GM23338 (cell line): ENCODE measurements at regions not wholly inside any gene's neighbourhood (a gene's known extent, or its start where the extent isn't known, plus 50 kb on each side); places are given as distances from the start of the nearest gene placed in this dataset.
A peak's percentile ranks its signal among the peaks of the same experiment; 100 is the strongest.

Experiments
- ATAC-seq: fragments of 200-7000 bp; cut with Tn5 transposase; 3 replicates; pipeline ENCODE4 v1.9.1; 2020
- DNase-seq: peaks from one replicate; pipeline ENCODE4 v3.0.0-alpha.2; 2015; ENCODE audit warnings: low spot score
- H2AFZ ChIP-seq: fragments of 200-600 bp; sonication (generic); 2 replicates; pipeline ENCODE4 v1.8.0; 2016; ENCODE audit warnings: antibody characterized with exemption, mild to moderate bottlenecking, moderate library complexity
- H3F3A ChIP-seq: fragments of 200-600 bp; sonication (generic); replicated peaks from 2 replicates; pipeline ENCODE4 v1.8.0; 2017; ENCODE audit warnings: antibody characterized with exemption, mixed run types, low read depth
- H3K27ac ChIP-seq: fragments of 200-600 bp; sonication (generic); 2 replicates; pipeline ENCODE4 v1.6.1; 2016; ENCODE audit warnings: low read depth
- H3K27me3 ChIP-seq: fragments of 200-600 bp; sonication (generic); 2 replicates; pipeline ENCODE4 v1.8.0; 2016; ENCODE audit warnings: mild to moderate bottlenecking, mixed run types, moderate library complexity; ENCODE audit not compliant: insufficient read depth
- H3K36me3 ChIP-seq: fragments of 200-600 bp; sonication (generic); 2 replicates; pipeline ENCODE4 v1.8.0; 2016; ENCODE audit warnings: mild to moderate bottlenecking; ENCODE audit not compliant: insufficient read depth
- H3K4me1 ChIP-seq: fragments of 200-600 bp; sonication (generic); 2 replicates; pipeline ENCODE4 v1.8.0; 2016; ENCODE audit warnings: mild to moderate bottlenecking, moderate library complexity; ENCODE audit not compliant: insufficient read depth
- H3K4me2 ChIP-seq: fragments of 200-600 bp; sonication (generic); 2 replicates; pipeline ENCODE4 v1.7.1; 2017; ENCODE audit warnings: mixed run types
- H3K4me3 ChIP-seq: fragments of 200-600 bp; sonication (generic); 2 replicates; pipeline ENCODE4 v1.6.1; 2016; ENCODE audit warnings: mixed run types
- H3K79me2 ChIP-seq: fragments of 200-600 bp; sonication (generic); replicated peaks from 2 replicates; pipeline ENCODE4 v1.8.0; 2017; ENCODE audit warnings: mild to moderate bottlenecking; ENCODE audit not compliant: insufficient read depth
- H3K9me2 ChIP-seq: fragments of 200-600 bp; sonication (generic); 2 replicates; pipeline ENCODE4 v1.8.0; 2017; ENCODE audit not compliant: insufficient read depth
- H4K20me1 ChIP-seq: fragments of 200-600 bp; sonication (generic); replicated peaks from 2 replicates; pipeline ENCODE4 v1.8.0; 2017; ENCODE audit warnings: mild to moderate bottlenecking; ENCODE audit not compliant: insufficient read depth
- H3K27ac Mint-ChIP-seq: 2 replicates; pipeline ENCODE4 v1.8.0; 2020; ENCODE audit warnings: inconsistent platforms, mild to moderate bottlenecking, moderate library complexity, mixed read lengths
- H3K27me3 Mint-ChIP-seq: 3 replicates; pipeline ENCODE4 v1.8.0; 2022; ENCODE audit warnings: low read depth, mild to moderate bottlenecking, moderate library complexity, mixed read lengths, inconsistent platforms; ENCODE audit not compliant: insufficient read depth, poor library complexity
- H3K36me3 Mint-ChIP-seq: 3 replicates; pipeline ENCODE4 v1.8.0; 2021; ENCODE audit warnings: low read depth, mild to moderate bottlenecking, inconsistent platforms, moderate library complexity, mixed read lengths
- H3K4me1 Mint-ChIP-seq: 3 replicates; pipeline ENCODE4 v1.8.0; 2020; ENCODE audit warnings: mild to moderate bottlenecking, inconsistent platforms, mixed read lengths
- H3K4me3 Mint-ChIP-seq: 3 replicates; pipeline ENCODE4 v1.8.0; 2021; ENCODE audit warnings: moderate library complexity, mild to moderate bottlenecking, inconsistent platforms, mixed read lengths
- H3K9me3 Mint-ChIP-seq: 3 replicates; pipeline ENCODE4 v1.8.0; 2020; ENCODE audit warnings: moderate library complexity, mild to moderate bottlenecking, inconsistent platforms, mixed read lengths
- CREB1 ChIP-seq: fragments of 250-450 bp; sonication (Bioruptor Pico); IDR thresholded peaks from 2 replicates; pipeline ENCODE4 v1.5.0; 2020; ENCODE audit warnings: low read depth, mild to moderate bottlenecking, moderate library complexity
- EZH2 ChIP-seq: fragments of 200-600 bp; sonication (generic); IDR thresholded peaks from one replicate; pipeline ENCODE4 v1.8.0; 2017; ENCODE audit warnings: antibody characterized with exemption, mild to moderate bottlenecking, low read depth; ENCODE audit not compliant: unreplicated experiment
- JUNB ChIP-seq: IDR thresholded peaks from one replicate; pipeline ENCODE4 v1.6.1; 2016; ENCODE audit warnings: antibody characterized with exemption; ENCODE audit not compliant: unreplicated experiment
- STAT1 ChIP-seq: IDR thresholded peaks from one replicate; pipeline ENCODE4 v1.6.1; 2016; ENCODE audit warnings: antibody characterized with exemption; ENCODE audit not compliant: unreplicated experiment
- ZNF331 ChIP-seq: fragments of 250-450 bp; sonication (Bioruptor Pico); IDR thresholded peaks from 2 replicates; pipeline ENCODE4 v1.5.0; 2020; ENCODE audit warnings: low read depth, mild to moderate bottlenecking, moderate library complexity
- TF ChIP-seq, protein P1 (sequence below): IDR thresholded peaks from 2 replicates; pipeline ENCODE4 v1.6.1; 2016; ENCODE audit warnings: antibody characterized with exemption
- TF ChIP-seq, protein P2 (sequence below): IDR thresholded peaks from one replicate; pipeline ENCODE4 v1.6.1; 2018; ENCODE audit warnings: antibody characterized with exemption; ENCODE audit not compliant: unreplicated experiment
- TF ChIP-seq, protein P3 (sequence below): fragments of 250-450 bp; sonication (Bioruptor Pico); IDR thresholded peaks from 2 replicates; pipeline ENCODE4 v1.5.0; 2020; ENCODE audit warnings: mild to moderate bottlenecking, moderate library complexity

DNA sequence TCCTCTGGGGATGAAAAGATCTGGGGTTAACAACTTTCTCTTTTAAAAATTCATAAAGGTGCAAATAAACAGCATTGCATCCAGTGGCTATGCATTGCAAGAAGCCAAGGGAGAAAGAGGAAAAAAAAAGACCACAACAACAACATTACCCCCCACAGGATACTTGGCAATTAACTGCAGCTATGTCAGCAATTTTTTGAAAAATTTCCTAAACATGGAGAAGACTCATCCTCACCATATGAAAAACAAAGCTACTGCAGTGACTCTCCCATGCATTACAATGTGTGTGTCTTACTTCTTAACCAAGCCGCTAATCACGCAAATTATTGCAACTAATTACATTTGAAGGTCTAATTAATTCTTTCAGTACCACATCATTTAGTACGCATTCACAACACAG, 309.8 kb upstream of the ZNF507 start:
- Histone ChIP-seq H4K20me1 (no peaks in the 10 kb centered on the region), H3K79me2 (no peaks in the 10 kb centered on the region), H3K9me2 (no peaks in the 10 kb centered on the region), H3K27ac (no peak overlapping the region), H3K4me2 (peak overlapping the region; percentile 29; the same call in 1 of the 2 replicates), H3K4me3 (no peak overlapping the region), H2AFZ (no peak overlapping the region), H3K27me3 (peaks cover under 1% of the 10 kb centered on the region; the same call in 1 of the 2 replicates), H3F3A (no peaks in the 10 kb centered on the region), H3K36me3 (no peaks in the 10 kb centered on the region), H3K4me1 (peaks cover 15% of the 10 kb centered on the region)
- Mint-ChIP-seq H3K36me3 (no peaks in the 10 kb centered on the region), H3K9me3 (no peaks in the 10 kb centered on the region), H3K27ac (no peak overlapping the region), H3K4me3 (no peak overlapping the region), H3K27me3 (no peaks in the 10 kb centered on the region), H3K4me1 (peaks cover 23% of the 10 kb centered on the region)
- ATAC-seq = no peak
- no peak for DNase-seq
- TF ChIP-seq STAT1 (no peak), JUNB (no peak), ZNF331 (CRISPR knock-in tag) (no peak)
- TF ChIP-seq, protein P1, sequence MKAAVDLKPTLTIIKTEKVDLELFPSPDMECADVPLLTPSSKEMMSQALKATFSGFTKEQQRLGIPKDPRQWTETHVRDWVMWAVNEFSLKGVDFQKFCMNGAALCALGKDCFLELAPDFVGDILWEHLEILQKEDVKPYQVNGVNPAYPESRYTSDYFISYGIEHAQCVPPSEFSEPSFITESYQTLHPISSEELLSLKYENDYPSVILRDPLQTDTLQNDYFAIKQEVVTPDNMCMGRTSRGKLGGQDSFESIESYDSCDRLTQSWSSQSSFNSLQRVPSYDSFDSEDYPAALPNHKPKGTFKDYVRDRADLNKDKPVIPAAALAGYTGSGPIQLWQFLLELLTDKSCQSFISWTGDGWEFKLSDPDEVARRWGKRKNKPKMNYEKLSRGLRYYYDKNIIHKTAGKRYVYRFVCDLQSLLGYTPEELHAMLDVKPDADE = no peak
- TF ChIP-seq, protein P2, sequence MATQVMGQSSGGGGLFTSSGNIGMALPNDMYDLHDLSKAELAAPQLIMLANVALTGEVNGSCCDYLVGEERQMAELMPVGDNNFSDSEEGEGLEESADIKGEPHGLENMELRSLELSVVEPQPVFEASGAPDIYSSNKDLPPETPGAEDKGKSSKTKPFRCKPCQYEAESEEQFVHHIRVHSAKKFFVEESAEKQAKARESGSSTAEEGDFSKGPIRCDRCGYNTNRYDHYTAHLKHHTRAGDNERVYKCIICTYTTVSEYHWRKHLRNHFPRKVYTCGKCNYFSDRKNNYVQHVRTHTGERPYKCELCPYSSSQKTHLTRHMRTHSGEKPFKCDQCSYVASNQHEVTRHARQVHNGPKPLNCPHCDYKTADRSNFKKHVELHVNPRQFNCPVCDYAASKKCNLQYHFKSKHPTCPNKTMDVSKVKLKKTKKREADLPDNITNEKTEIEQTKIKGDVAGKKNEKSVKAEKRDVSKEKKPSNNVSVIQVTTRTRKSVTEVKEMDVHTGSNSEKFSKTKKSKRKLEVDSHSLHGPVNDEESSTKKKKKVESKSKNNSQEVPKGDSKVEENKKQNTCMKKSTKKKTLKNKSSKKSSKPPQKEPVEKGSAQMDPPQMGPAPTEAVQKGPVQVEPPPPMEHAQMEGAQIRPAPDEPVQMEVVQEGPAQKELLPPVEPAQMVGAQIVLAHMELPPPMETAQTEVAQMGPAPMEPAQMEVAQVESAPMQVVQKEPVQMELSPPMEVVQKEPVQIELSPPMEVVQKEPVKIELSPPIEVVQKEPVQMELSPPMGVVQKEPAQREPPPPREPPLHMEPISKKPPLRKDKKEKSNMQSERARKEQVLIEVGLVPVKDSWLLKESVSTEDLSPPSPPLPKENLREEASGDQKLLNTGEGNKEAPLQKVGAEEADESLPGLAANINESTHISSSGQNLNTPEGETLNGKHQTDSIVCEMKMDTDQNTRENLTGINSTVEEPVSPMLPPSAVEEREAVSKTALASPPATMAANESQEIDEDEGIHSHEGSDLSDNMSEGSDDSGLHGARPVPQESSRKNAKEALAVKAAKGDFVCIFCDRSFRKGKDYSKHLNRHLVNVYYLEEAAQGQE = no peak

DNA sequence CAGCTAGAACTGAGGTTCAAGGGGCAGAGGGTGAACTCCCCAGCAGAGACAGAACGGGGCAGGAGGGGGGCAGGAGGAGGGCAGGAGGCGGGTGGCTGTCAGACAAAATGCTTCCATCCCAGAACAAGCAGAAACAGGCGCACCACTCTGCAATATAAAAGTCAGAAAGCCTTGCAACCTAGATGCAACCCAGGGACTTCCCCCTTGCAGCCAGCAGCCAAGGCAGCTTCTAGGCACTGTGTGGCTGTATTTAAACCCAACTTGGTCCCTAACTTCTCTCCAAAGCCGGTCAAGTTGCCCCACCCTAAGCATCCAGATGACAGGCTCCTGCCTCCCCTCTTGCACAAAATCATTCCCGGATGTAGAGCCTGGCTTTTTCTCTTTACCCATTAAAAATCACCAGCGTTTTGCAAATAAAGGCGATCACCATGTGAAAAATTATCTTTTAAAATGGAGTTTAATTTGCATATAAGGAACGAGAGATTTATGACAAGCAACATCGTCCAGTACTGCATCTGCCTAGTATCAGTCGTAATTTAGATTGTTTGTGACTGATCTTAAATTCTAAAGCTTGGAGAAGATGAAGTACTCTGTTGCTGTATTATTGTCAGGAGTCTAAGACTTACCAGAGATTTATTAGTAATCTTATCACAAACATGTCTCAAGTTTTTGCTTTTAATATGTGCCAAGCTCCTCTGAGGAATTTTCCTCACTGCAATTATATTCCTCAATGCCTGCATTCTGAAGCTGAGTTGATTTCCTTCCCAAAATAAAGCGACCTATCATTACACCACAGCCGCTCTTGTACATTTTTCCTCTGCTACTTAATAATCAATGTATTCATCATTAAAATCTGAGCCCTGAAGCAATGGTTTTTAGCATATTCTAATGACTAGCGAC, 307.1 kb upstream of the ZNF507 start:
- H3K4me3 ChIP-seq = no peak overlapping the region
- DNase-seq (no peak), ATAC-seq (no peak)
- no peak overlapping the region for H3K27ac ChIP-seq
- Mint-ChIP-seq H3K4me1 (peaks cover 41% of the 10 kb centered on the region), H3K9me3 (no peaks in the 10 kb centered on the region), H3K36me3 (no peaks in the 10 kb centered on the region), H3K4me3 (no peak overlapping the region), H3K27ac (no peak overlapping the region), H3K27me3 (peaks cover 2% of the 10 kb centered on the region)
- H3K4me1 ChIP-seq = peaks cover 15% of the 10 kb centered on the region
- H3F3A ChIP-seq = no peaks in the 10 kb centered on the region
- no peak overlapping the region for H2AFZ ChIP-seq
- peaks cover 10% of the 10 kb centered on the region for H3K27me3 ChIP-seq
- no peak overlapping the region for H3K4me2 ChIP-seq
- H3K79me2 ChIP-seq = no peaks in the 10 kb centered on the region
- H3K9me2 ChIP-seq = no peaks in the 10 kb centered on the region
- H4K20me1 ChIP-seq = no peaks in the 10 kb centered on the region
- no peaks in the 10 kb centered on the region for H3K36me3 ChIP-seq
- TF ChIP-seq, protein P1 = no peak
- TF ChIP-seq ZNF331 (CRISPR knock-in tag) (no peak), CREB1 (CRISPR knock-in tag) (no peak), EZH2 (no peak)
- TF ChIP-seq, protein P3, sequence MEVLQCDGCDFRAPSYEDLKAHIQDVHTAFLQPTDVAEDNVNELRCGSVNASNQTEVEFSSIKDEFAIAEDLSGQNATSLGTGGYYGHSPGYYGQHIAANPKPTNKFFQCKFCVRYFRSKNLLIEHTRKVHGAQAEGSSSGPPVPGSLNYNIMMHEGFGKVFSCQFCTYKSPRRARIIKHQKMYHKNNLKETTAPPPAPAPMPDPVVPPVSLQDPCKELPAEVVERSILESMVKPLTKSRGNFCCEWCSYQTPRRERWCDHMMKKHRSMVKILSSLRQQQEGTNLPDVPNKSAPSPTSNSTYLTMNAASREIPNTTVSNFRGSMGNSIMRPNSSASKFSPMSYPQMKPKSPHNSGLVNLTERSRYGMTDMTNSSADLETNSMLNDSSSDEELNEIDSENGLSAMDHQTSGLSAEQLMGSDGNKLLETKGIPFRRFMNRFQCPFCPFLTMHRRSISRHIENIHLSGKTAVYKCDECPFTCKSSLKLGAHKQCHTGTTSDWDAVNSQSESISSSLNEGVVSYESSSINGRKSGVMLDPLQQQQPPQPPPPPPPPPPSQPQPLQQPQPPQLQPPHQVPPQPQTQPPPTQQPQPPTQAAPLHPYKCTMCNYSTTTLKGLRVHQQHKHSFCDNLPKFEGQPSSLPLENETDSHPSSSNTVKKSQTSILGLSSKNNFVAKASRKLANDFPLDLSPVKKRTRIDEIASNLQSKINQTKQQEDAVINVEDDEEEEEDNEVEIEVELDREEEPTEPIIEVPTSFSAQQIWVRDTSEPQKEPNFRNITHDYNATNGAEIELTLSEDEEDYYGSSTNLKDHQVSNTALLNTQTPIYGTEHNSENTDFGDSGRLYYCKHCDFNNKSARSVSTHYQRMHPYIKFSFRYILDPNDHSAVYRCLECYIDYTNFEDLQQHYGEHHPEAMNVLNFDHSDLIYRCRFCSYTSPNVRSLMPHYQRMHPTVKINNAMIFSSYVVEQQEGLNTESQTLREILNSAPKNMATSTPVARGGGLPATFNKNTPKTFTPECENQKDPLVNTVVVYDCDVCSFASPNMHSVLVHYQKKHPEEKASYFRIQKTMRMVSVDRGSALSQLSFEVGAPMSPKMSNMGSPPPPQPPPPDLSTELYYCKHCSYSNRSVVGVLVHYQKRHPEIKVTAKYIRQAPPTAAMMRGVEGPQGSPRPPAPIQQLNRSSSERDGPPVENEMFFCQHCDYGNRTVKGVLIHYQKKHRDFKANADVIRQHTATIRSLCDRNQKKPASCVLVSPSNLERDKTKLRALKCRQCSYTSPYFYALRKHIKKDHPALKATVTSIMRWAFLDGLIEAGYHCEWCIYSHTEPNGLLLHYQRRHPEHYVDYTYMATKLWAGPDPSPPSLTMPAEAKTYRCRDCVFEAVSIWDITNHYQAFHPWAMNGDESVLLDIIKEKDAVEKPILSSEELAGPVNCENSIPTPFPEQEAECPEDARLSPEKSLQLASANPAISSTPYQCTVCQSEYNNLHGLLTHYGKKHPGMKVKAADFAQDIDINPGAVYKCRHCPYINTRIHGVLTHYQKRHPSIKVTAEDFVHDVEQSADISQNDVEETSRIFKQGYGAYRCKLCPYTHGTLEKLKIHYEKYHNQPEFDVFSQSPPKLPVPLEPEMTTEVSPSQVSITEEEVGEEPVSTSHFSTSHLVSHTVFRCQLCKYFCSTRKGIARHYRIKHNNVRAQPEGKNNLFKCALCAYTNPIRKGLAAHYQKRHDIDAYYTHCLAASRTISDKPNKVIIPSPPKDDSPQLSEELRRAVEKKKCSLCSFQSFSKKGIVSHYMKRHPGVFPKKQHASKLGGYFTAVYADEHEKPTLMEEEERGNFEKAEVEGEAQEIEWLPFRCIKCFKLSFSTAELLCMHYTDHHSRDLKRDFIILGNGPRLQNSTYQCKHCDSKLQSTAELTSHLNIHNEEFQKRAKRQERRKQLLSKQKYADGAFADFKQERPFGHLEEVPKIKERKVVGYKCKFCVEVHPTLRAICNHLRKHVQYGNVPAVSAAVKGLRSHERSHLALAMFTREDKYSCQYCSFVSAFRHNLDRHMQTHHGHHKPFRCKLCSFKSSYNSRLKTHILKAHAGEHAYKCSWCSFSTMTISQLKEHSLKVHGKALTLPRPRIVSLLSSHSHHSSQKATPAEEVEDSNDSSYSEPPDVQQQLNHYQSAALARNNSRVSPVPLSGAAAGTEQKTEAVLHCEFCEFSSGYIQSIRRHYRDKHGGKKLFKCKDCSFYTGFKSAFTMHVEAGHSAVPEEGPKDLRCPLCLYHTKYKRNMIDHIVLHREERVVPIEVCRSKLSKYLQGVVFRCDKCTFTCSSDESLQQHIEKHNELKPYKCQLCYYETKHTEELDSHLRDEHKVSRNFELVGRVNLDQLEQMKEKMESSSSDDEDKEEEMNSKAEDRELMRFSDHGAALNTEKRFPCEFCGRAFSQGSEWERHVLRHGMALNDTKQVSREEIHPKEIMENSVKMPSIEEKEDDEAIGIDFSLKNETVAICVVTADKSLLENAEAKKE (CRISPR knock-in tag) = no peak
